ENCODE measurements at regions not wholly inside any gene's neighbourhood (a gene's known extent, or its start where the extent isn't known, plus 50 kb on each side); places are given as distances from the start of the nearest gene placed in this dataset.

DNA sequence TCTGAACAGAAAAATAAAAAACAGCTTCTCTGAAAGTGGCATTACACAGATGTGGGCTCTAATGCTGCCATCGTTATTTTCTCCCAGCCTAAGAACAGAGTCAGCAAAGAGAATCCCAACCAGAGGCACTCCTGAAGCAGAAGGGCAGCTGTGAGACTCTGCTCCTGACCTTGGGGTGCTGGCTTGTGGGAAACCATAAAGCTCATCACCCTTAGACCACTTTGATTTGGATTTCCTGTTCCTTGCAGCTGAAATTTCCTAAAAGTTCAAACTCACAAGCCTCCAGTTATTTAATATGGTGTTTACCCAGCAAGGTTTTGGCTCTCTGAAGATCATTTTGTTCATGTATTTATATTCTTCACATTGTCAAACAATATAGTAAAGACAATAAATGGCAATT, 814.8 kb downstream of the TNS3 start:
- no peaks in the 10 kb centered on the region for H4K20me1 ChIP-seq (replicated peaks in 1 of 2; ENCODE audit: control insufficient read depth in 1 of 2, insufficient read depth in 2 of 2, low read length in 2 of 2)
- H3K79me2 ChIP-seq (ENCODE audit: control insufficient read depth in 1 of 2, insufficient read depth in 2 of 2, low read length in 2 of 2), result no peaks in the 10 kb centered on the region
- peaks cover 11 to 18% of the 10 kb centered on the region in 2 experiments; a peak in 3 of 4 replicates for H3K9me3 ChIP-seq (ENCODE audit: insufficient read depth in 2 of 2, low read depth in 1 of 2, low read length in 1 of 2)
- H3K23ac ChIP-seq (ENCODE audit: insufficient read length), result no peak overlapping the region
- no peak overlapping the region for H4K91ac ChIP-seq (replicated peaks; ENCODE audit: insufficient read length, low read length)
- WGBS, 2 experiments (ENCODE audit: extremely low coverage in 1 of 2, insufficient coverage in 1 of 2, insufficient read length in 1 of 2, insufficient replicate concordance in 2 of 2, low coverage in 1 of 2, low lambda C conversion rate in 2 of 2, missing lambda C conversion rate in 1 of 2), result 82% methylated on average over 1 of the region's 1 CpG; no CpG with 5 or more reads in 1 of the 2 experiments
- H2BK20ac ChIP-seq (ENCODE audit: low read length), result no peak overlapping the region
- POLR2A ChIA-PET (ENCODE audit: partially characterized antibody), result no interaction called here
- no peak overlapping the region for H4K5ac ChIP-seq (ENCODE audit: insufficient read length, low read depth, low read length)
- no peak for DNase-seq (ENCODE audit: low read depth in 1 of 2, low spot score in 2 of 2)
- no peak overlapping the region for H3K4ac ChIP-seq (replicated peaks; ENCODE audit: insufficient read length, low read depth, low read length)
- no peak overlapping the region for H2BK5ac ChIP-seq (ENCODE audit: low read depth, low read length)
- no peak overlapping the region for H3K14ac ChIP-seq (ENCODE audit: insufficient read length)
- TF ChIP-seq KDM1A (IDR thresholded peaks at IDR 0.05; ENCODE audit: borderline replicate concordance, low read length), result no peak
- no peak for TF ChIP-seq RFX5 (IDR thresholded peaks at IDR 0.05; ENCODE audit: borderline replicate concordance, low read depth, low read length)
- no peak for TF ChIP-seq POLR2AphosphoS5 (IDR thresholded peaks at IDR 0.05; ENCODE audit: low read depth, low read length)
- TF ChIP-seq YY1 (IDR thresholded peaks at IDR 0.05; ENCODE audit: low read depth, low read length), result no peak
- TF ChIP-seq EP300 (IDR thresholded peaks at IDR 0.05; ENCODE audit: borderline replicate concordance in 1 of 2, low read depth in 2 of 2, low read length in 2 of 2), result no peak
- no peak for TF ChIP-seq RBBP5 (IDR thresholded peaks at IDR 0.05; ENCODE audit: borderline replicate concordance, low read depth, low read length)
- TF ChIP-seq BCL11A (IDR thresholded peaks at IDR 0.05; ENCODE audit: low read depth in 2 of 2, low read length in 2 of 2), result no peak
- TF ChIP-seq JUN (IDR thresholded peaks at IDR 0.05; ENCODE audit: low read depth, low read length), result no peak
- no peak for TF ChIP-seq POLR2A (IDR thresholded peaks at IDR 0.05; ENCODE audit: control extremely low read depth in 1 of 2, low read depth in 2 of 2, low read length in 2 of 2)
- no peak overlapping the region for H3K18ac ChIP-seq (ENCODE audit: extremely low read depth, low read length)
- no peaks in the 10 kb centered on the region for H3K4me1 ChIP-seq (replicated peaks in 1 of 4; ENCODE audit: control insufficient read depth in 3 of 4, insufficient read depth in 4 of 4, low read length in 3 of 4)
- H3K27me3 ChIP-seq (replicated peaks in 1 of 4; ENCODE audit: control insufficient read depth in 3 of 4, extremely low read depth in 1 of 4, insufficient read depth in 3 of 4, low read length in 3 of 4), result no peaks in the 10 kb centered on the region
- no peaks in the 10 kb centered on the region for H3K23me2 ChIP-seq (ENCODE audit: low read depth, low read length)
- H3K79me1 ChIP-seq (ENCODE audit: low read depth, low read length), result no peaks in the 10 kb centered on the region
- no peak overlapping the region for H3K4me3 ChIP-seq (ENCODE audit: extremely low read depth in 1 of 4, insufficient read depth in 2 of 4, low read depth in 3 of 4, low read length in 4 of 4)
- no peak for FAIRE-seq
- no peak overlapping the region for H2BK15ac ChIP-seq (ENCODE audit: low read length)
- H3K36me3 ChIP-seq (ENCODE audit: control insufficient read depth in 2 of 4, insufficient read depth in 4 of 4, low read length in 3 of 4), result no peaks in the 10 kb centered on the region
- H3K9ac ChIP-seq (replicated peaks in 1 of 4; ENCODE audit: extremely low read depth in 1 of 4, low read depth in 3 of 4, low read length in 3 of 4), result no peak overlapping the region
- CTCF ChIA-PET (ENCODE audit: partially characterized antibody), result interaction anchor here (2.5 kb wide), 1 partner anchor 11 kb away, joined by 7 read pairs; no protein-coding TSS in a partner anchor
- no peak overlapping the region for H3K56ac ChIP-seq (replicated peaks; ENCODE audit: insufficient read length, low read depth, low read length)
- H2BK12ac ChIP-seq (ENCODE audit: low read depth, low read length), result no peak overlapping the region
- H2BK120ac ChIP-seq (replicated peaks; ENCODE audit: low read depth, low read length), result no peak overlapping the region
- H3K4me2 ChIP-seq (ENCODE audit: insufficient read depth in 1 of 2, low read depth in 2 of 2, low read length in 2 of 2), result no peak overlapping the region
- H2AK5ac ChIP-seq (ENCODE audit: low read depth, low read length), result no peak overlapping the region
- H3K27ac ChIP-seq (ENCODE audit: low read depth, low read length), result no peak overlapping the region
- no peak overlapping the region for H2AFZ ChIP-seq (ENCODE audit: low read length)
- H4K8ac ChIP-seq (ENCODE audit: extremely low read depth, insufficient read depth, low read length), result no peak overlapping the region

Data from H1 (cell line).